ENCODE measurements at regions not wholly inside any gene's neighbourhood (a gene's known extent, or its start where the extent isn't known, plus 50 kb on each side); places are given as distances from the start of the nearest gene placed in this dataset.
"Not testable (repeated sequence)": the region's sequence is repeated elsewhere in the genome, so short reads cannot be mapped to it uniquely, and the experiment has no call there.

- POLR2A ChIA-PET, result no interaction called here
- H3K4me1 ChIP-seq, result no peaks in the 10 kb centered on the region
- no peak overlapping the region for H3K4me2 ChIP-seq
- H3K4me3 ChIP-seq, result no peak overlapping the region
- H3K27ac ChIP-seq, result no peak overlapping the region
- WGBS (ENCODE audit: missing lambda C conversion rate), result 53% methylated on average over 9 of the region's 9 CpGs
- TF ChIP-seq CHD2 (IDR thresholded peaks at IDR 0.05; ENCODE audit: low read length, partially characterized antibody) (no peak), RAD21 (conservative IDR thresholded peaks at IDR 0.05 in 1 of 2, IDR thresholded peaks at IDR 0.05 in 1 of 2) (no peak), PBX3 (IDR thresholded peaks at IDR 0.05) (no peak), ESRRA (IDR thresholded peaks at IDR 0.05; ENCODE audit: borderline replicate concordance, low read length) (no peak), TP53 (CRISPR knock-in tag; IDR thresholded peaks at IDR 0.05) (no peak)
- no peak for DNase-seq (ENCODE audit: low read depth in 1 of 2, low spot score in 1 of 2)
- FAIRE-seq, result no peak
- no peak for ATAC-seq
- H3K9me3 ChIP-seq, result no peaks in the 10 kb centered on the region
- CTCF ChIA-PET, result no interaction called here
These were observed 98.9 kb downstream of the RTP5 start for GRCh38 chr2:241968417-241968816.

GRCh38 chr2:241969182-241969581 lies 99.7 kb downstream of the RTP5 start:
- CTCF ChIA-PET; H3K9me3 ChIP-seq; H3K4me1 ChIP-seq; ATAC-seq; H3K4me3 ChIP-seq; H3K27ac ChIP-seq; POLR2A ChIA-PET; DNase-seq (ENCODE audit: low read depth in 1 of 2, low spot score in 1 of 2); H3K4me2 ChIP-seq; FAIRE-seq: not testable (repeated sequence)
- WGBS (ENCODE audit: missing lambda C conversion rate), result 59% methylated on average over 6 of the region's 6 CpGs

- FAIRE-seq (no peak), ATAC-seq (no peak), DNase-seq (ENCODE audit: low read depth in 1 of 2, low spot score in 1 of 2) (no peak)
- Histone ChIP-seq H3K4me1 (no peaks in the 10 kb centered on the region), H3K4me2 (no peak overlapping the region), H3K4me3 (no peak overlapping the region), H3K27ac (no peak overlapping the region), H3K9me3 (no peaks in the 10 kb centered on the region)
- CTCF ChIA-PET, result interaction anchor here (1.2 kb wide), 1 partner anchor 20 kb away, joined by 5 read pairs; no protein-coding TSS in a partner anchor
- TF ChIP-seq MAX (IDR thresholded peaks at IDR 0.05), result no peak
- no peak for TF ChIP-seq HES2 (IDR thresholded peaks at IDR 0.05)
- TF ChIP-seq NR3C1 (IDR thresholded peaks at IDR 0.05), result no peak
- no peak for TF ChIP-seq POLR2AphosphoS2 (conservative IDR thresholded peaks at IDR 0.05; ENCODE audit: low read length)
- TF ChIP-seq ZSCAN20 (CRISPR knock-in tag; IDR thresholded peaks at IDR 0.05), result no peak
- no peak for TF ChIP-seq CBX8 (IDR thresholded peaks at IDR 0.05)
- TF ChIP-seq HOXA7 (CRISPR knock-in tag; IDR thresholded peaks at IDR 0.05), result no peak
- TF ChIP-seq EP300 (IDR thresholded peaks at IDR 0.05), result no peak
- TF ChIP-seq FOSB (CRISPR knock-in tag; IDR thresholded peaks at IDR 0.05), result no peak
- no peak for TF ChIP-seq CHD2 (IDR thresholded peaks at IDR 0.05; ENCODE audit: low read length, partially characterized antibody)
- no peak for TF ChIP-seq HDAC2 (IDR thresholded peaks at IDR 0.05)
- no peak for TF ChIP-seq ESRRA (IDR thresholded peaks at IDR 0.05; ENCODE audit: borderline replicate concordance, low read length)
- TF ChIP-seq GATA3 (IDR thresholded peaks at IDR 0.05; ENCODE audit: borderline replicate concordance), result no peak
- TF ChIP-seq ELK1 (IDR thresholded peaks at IDR 0.05; ENCODE audit: low read depth, low read length), result no peak
- no peak for TF ChIP-seq SREBF2 (IDR thresholded peaks at IDR 0.05)
- TF ChIP-seq JUN (IDR thresholded peaks at IDR 0.05), result no peak
- TF ChIP-seq CHD4 (IDR thresholded peaks at IDR 0.05; ENCODE audit: borderline replicate concordance), result no peak
- TF ChIP-seq FOSL2 (IDR thresholded peaks at IDR 0.05), result no peak
- no peak for TF ChIP-seq FOSL2 (CRISPR knock-in tag; IDR thresholded peaks at IDR 0.05)
- WGBS (ENCODE audit: missing lambda C conversion rate), result 26% methylated on average over 5 of the region's 5 CpGs
- POLR2A ChIA-PET, result no interaction called here
These were observed 101.2 kb downstream of the RTP5 start for GRCh38 chr2:241970716-241971115.

Measured in A549 (cell line).